ENCODE measurements at regions not wholly inside any gene's neighbourhood (a gene's known extent, or its start where the extent isn't known, plus 50 kb on each side); places are given as distances from the start of the nearest gene placed in this dataset.

GRCh38 chr5:120396186-120396585, 67.9 kb upstream of the PRR16 start:
- ATAC-seq (ENCODE audit: low read depth): no peak
- Histone ChIP-seq H3K4me2 (replicated peaks; ENCODE audit: low read depth, low read length, poor library complexity, severe bottlenecking) (no peak overlapping the region), H4K20me1 (ENCODE audit: control insufficient read depth, insufficient read depth, low read length, poor library complexity, severe bottlenecking) (no peaks in the 10 kb centered on the region), H3K27me3 (replicated peaks in 1 of 4; ENCODE audit: control extremely low read depth in 1 of 4, control insufficient read depth in 3 of 4, insufficient read depth in 4 of 4, low read length in 3 of 4) (no peaks in the 10 kb centered on the region), H3K9me3 (ENCODE audit: control extremely low read depth in 1 of 3, control insufficient read depth in 2 of 3, insufficient read depth in 1 of 3, low read length in 2 of 3) (peaks cover 0 to 7% (median 0%) of the 10 kb centered on the region in 3 donors), H2AFZ (ENCODE audit: insufficient read depth, low read depth, low read length, poor library complexity, severe bottlenecking) (no peak overlapping the region), H3K4me3 (ENCODE audit: control extremely low read depth in 1 of 5, extremely low read depth in 1 of 5, insufficient read depth in 1 of 5, low read depth in 2 of 5, low read length in 4 of 5) (no peak overlapping the region), H3K79me2 (ENCODE audit: control insufficient read depth, insufficient read depth, low read length) (no peaks in the 10 kb centered on the region), H3K4me1 (ENCODE audit: control insufficient read depth in 2 of 2, insufficient read depth in 2 of 2, low read length in 2 of 2) (no peaks in the 10 kb centered on the region), H3K27ac (ENCODE audit: low read length in 2 of 2) (no peak overlapping the region), H3K36me3 (replicated peaks in 1 of 2; ENCODE audit: control extremely low read depth in 1 of 2, control insufficient read depth in 1 of 2, extremely low read depth in 1 of 2, insufficient read depth in 2 of 2, low read length in 1 of 2) (no peaks in the 10 kb centered on the region), H3K9ac (ENCODE audit: low read length) (no peak overlapping the region)
- TF ChIP-seq EZH2 (IDR thresholded peaks at IDR 0.05; ENCODE audit: borderline replicate concordance, insufficient read depth, low read depth, low read length, poor library complexity, severe bottlenecking) (no peak), CTCF (IDR thresholded peaks at IDR 0.05) (no peak)
- ChIA-PET CTCF (no interaction called here), POLR2A (no interaction called here)
- Mint-ChIP-seq H3K9me3 (ENCODE audit: insufficient read depth) (peaks cover 5% of the 10 kb centered on the region), H3K27ac (no peak overlapping the region), H3K27me3 (no peaks in the 10 kb centered on the region), H3K4me1 (no peaks in the 10 kb centered on the region), H3K4me3 (no peak overlapping the region)
- DNase-seq: no peak
- intact Hi-C loops (cut with micrococcal nuclease): no loop called here

GRCh38 chr5:120400356-120400755, 63.7 kb upstream of the PRR16 start:
- no peak overlapping the region for H3K27ac Mint-ChIP-seq
- Histone ChIP-seq H3K9me3 (ENCODE audit: control extremely low read depth in 1 of 3, control insufficient read depth in 2 of 3, insufficient read depth in 1 of 3, low read length in 2 of 3) (peaks cover 0 to 7% (median 0%) of the 10 kb centered on the region in 3 donors), H2AFZ (ENCODE audit: insufficient read depth, low read depth, low read length, poor library complexity, severe bottlenecking) (no peak overlapping the region), H3K36me3 (replicated peaks in 1 of 2; ENCODE audit: control extremely low read depth in 1 of 2, control insufficient read depth in 1 of 2, extremely low read depth in 1 of 2, insufficient read depth in 2 of 2, low read length in 1 of 2) (no peaks in the 10 kb centered on the region), H3K4me1 (ENCODE audit: control insufficient read depth in 2 of 2, insufficient read depth in 2 of 2, low read length in 2 of 2) (no peaks in the 10 kb centered on the region), H3K9ac (ENCODE audit: low read length) (no peak overlapping the region), H3K79me2 (ENCODE audit: control insufficient read depth, insufficient read depth, low read length) (no peaks in the 10 kb centered on the region), H3K4me2 (replicated peaks; ENCODE audit: low read depth, low read length, poor library complexity, severe bottlenecking) (no peak overlapping the region), H4K20me1 (ENCODE audit: control insufficient read depth, insufficient read depth, low read length, poor library complexity, severe bottlenecking) (no peaks in the 10 kb centered on the region), H3K27me3 (replicated peaks in 1 of 4; ENCODE audit: control extremely low read depth in 1 of 4, control insufficient read depth in 3 of 4, insufficient read depth in 4 of 4, low read length in 3 of 4) (no peaks in the 10 kb centered on the region), H3K4me3 (ENCODE audit: control extremely low read depth in 1 of 5, extremely low read depth in 1 of 5, insufficient read depth in 1 of 5, low read depth in 2 of 5, low read length in 4 of 5) (no peak overlapping the region), H3K27ac (ENCODE audit: low read length in 2 of 2) (no peak overlapping the region)
- ChIA-PET POLR2A (no interaction called here), CTCF (no interaction called here)
- no peak for ATAC-seq (ENCODE audit: low read depth)
- TF ChIP-seq CTCF (IDR thresholded peaks at IDR 0.05): no peak
- TF ChIP-seq EZH2 (IDR thresholded peaks at IDR 0.05; ENCODE audit: borderline replicate concordance, insufficient read depth, low read depth, low read length, poor library complexity, severe bottlenecking): no peak
- H3K9me3 Mint-ChIP-seq (ENCODE audit: insufficient read depth): peaks cover 5% of the 10 kb centered on the region
- no peak for DNase-seq
- intact Hi-C loops (cut with micrococcal nuclease): no loop called here
- WGBS (ENCODE audit: insufficient coverage): no CpG with 5 or more reads among the region's 1 CpG
- no peaks in the 10 kb centered on the region for H3K4me1 Mint-ChIP-seq
- H3K4me3 Mint-ChIP-seq: no peak overlapping the region
- H3K27me3 Mint-ChIP-seq: no peaks in the 10 kb centered on the region

All from B cell (primary cell).